ENCODE measurements at regions not wholly inside any gene's neighbourhood (a gene's known extent, or its start where the extent isn't known, plus 50 kb on each side); places are given as distances from the start of the nearest gene placed in this dataset.

- H3K4me1 Mint-ChIP-seq = peaks cover 15% of the 10 kb centered on the region
- no peaks in the 10 kb centered on the region for H3K9me3 Mint-ChIP-seq (ENCODE audit: insufficient read depth)
- no peaks in the 10 kb centered on the region for H3K36me3 ChIP-seq (replicated peaks in 1 of 2; ENCODE audit: control extremely low read depth in 1 of 2, control insufficient read depth in 1 of 2, extremely low read depth in 1 of 2, insufficient read depth in 2 of 2, low read length in 1 of 2)
- ATAC-seq (ENCODE audit: low read depth) (no peak), DNase-seq (no peak)
- H3K4me3 Mint-ChIP-seq = no peak overlapping the region
- no peak overlapping the region for H3K9ac ChIP-seq (ENCODE audit: low read length)
- no peaks in the 10 kb centered on the region for H3K79me2 ChIP-seq (ENCODE audit: control insufficient read depth, insufficient read depth, low read length)
- H3K4me2 ChIP-seq (replicated peaks; ENCODE audit: low read depth, low read length, poor library complexity, severe bottlenecking) = no peak overlapping the region
- no peaks in the 10 kb centered on the region for H3K27me3 Mint-ChIP-seq
- CTCF ChIA-PET = no interaction called here
- POLR2A ChIA-PET = no interaction called here
- intact Hi-C loops (cut with micrococcal nuclease) = no loop called here
- H3K4me1 ChIP-seq (ENCODE audit: control insufficient read depth in 2 of 2, insufficient read depth in 2 of 2, low read length in 2 of 2) = peaks cover 0 to 7% of the 10 kb centered on the region in 2 donors
- no peaks in the 10 kb centered on the region for H4K20me1 ChIP-seq (ENCODE audit: control insufficient read depth, insufficient read depth, low read length, poor library complexity, severe bottlenecking)
- peaks cover 0 to 3% (median 0%) of the 10 kb centered on the region in 4 experiments for H3K27me3 ChIP-seq (replicated peaks in 1 of 4; ENCODE audit: control extremely low read depth in 1 of 4, control insufficient read depth in 3 of 4, insufficient read depth in 4 of 4, low read length in 3 of 4)
- no peak overlapping the region for H3K4me3 ChIP-seq (ENCODE audit: control extremely low read depth in 1 of 5, extremely low read depth in 1 of 5, insufficient read depth in 1 of 5, low read depth in 2 of 5, low read length in 4 of 5)
- H3K9me3 ChIP-seq (ENCODE audit: control extremely low read depth in 1 of 3, control insufficient read depth in 2 of 3, insufficient read depth in 1 of 3, low read length in 2 of 3) = no peaks in the 10 kb centered on the region
- TF ChIP-seq EZH2 (IDR thresholded peaks at IDR 0.05; ENCODE audit: borderline replicate concordance, insufficient read depth, low read depth, low read length, poor library complexity, severe bottlenecking) = no peak
- TF ChIP-seq CTCF (IDR thresholded peaks at IDR 0.05) = no peak
- H3K27ac Mint-ChIP-seq = no peak overlapping the region
- WGBS (ENCODE audit: insufficient coverage) = 100% methylated on average over 1 of the region's 3 CpGs
- H2AFZ ChIP-seq (ENCODE audit: insufficient read depth, low read depth, low read length, poor library complexity, severe bottlenecking) = no peak overlapping the region
- H3K27ac ChIP-seq (ENCODE audit: low read length in 2 of 2) = no peak overlapping the region
Observed at GRCh38 chr6:12484519-12484918, 194.4 kb downstream of the EDN1 start.

GRCh38 chr6:12485226-12485764 is 195.1 kb downstream of the EDN1 start:
- DNase-seq (no peak), ATAC-seq (ENCODE audit: low read depth) (no peak)
- intact Hi-C loops (cut with micrococcal nuclease) = no loop called here
- Histone ChIP-seq H3K4me3 (ENCODE audit: control extremely low read depth in 1 of 5, extremely low read depth in 1 of 5, insufficient read depth in 1 of 5, low read depth in 2 of 5, low read length in 4 of 5) (no peak overlapping the region), H3K27ac (ENCODE audit: low read length in 2 of 2) (no peak overlapping the region), H2AFZ (ENCODE audit: insufficient read depth, low read depth, low read length, poor library complexity, severe bottlenecking) (no peak overlapping the region), H3K27me3 (replicated peaks in 1 of 4; ENCODE audit: control extremely low read depth in 1 of 4, control insufficient read depth in 3 of 4, insufficient read depth in 4 of 4, low read length in 3 of 4) (peaks cover 0 to 3% (median 0%) of the 10 kb centered on the region in 4 experiments), H3K9ac (ENCODE audit: low read length) (no peak overlapping the region), H3K9me3 (ENCODE audit: control extremely low read depth in 1 of 3, control insufficient read depth in 2 of 3, insufficient read depth in 1 of 3, low read length in 2 of 3) (no peaks in the 10 kb centered on the region), H3K36me3 (replicated peaks in 1 of 2; ENCODE audit: control extremely low read depth in 1 of 2, control insufficient read depth in 1 of 2, extremely low read depth in 1 of 2, insufficient read depth in 2 of 2, low read length in 1 of 2) (no peaks in the 10 kb centered on the region), H3K4me2 (replicated peaks; ENCODE audit: low read depth, low read length, poor library complexity, severe bottlenecking) (no peak overlapping the region), H4K20me1 (ENCODE audit: control insufficient read depth, insufficient read depth, low read length, poor library complexity, severe bottlenecking) (no peaks in the 10 kb centered on the region), H3K79me2 (ENCODE audit: control insufficient read depth, insufficient read depth, low read length) (no peaks in the 10 kb centered on the region), H3K4me1 (ENCODE audit: control insufficient read depth in 2 of 2, insufficient read depth in 2 of 2, low read length in 2 of 2) (peaks cover 0 to 7% of the 10 kb centered on the region in 2 donors)
- 100% methylated on average over 3 of the region's 8 CpGs for WGBS (ENCODE audit: insufficient coverage)
- no peaks in the 10 kb centered on the region for H3K9me3 Mint-ChIP-seq (ENCODE audit: insufficient read depth)
- TF ChIP-seq EZH2 (IDR thresholded peaks at IDR 0.05; ENCODE audit: borderline replicate concordance, insufficient read depth, low read depth, low read length, poor library complexity, severe bottlenecking) (no peak), CTCF (IDR thresholded peaks at IDR 0.05) (no peak)
- no peaks in the 10 kb centered on the region for H3K27me3 Mint-ChIP-seq
- peaks cover 15% of the 10 kb centered on the region for H3K4me1 Mint-ChIP-seq
- H3K27ac Mint-ChIP-seq = no peak overlapping the region
- ChIA-PET CTCF (no interaction called here), POLR2A (no interaction called here)
- no peak overlapping the region for H3K4me3 Mint-ChIP-seq
